ENCODE measurements at regions not wholly inside any gene's neighbourhood (a gene's known extent, or its start where the extent isn't known, plus 50 kb on each side); places are given as distances from the start of the nearest gene placed in this dataset.

- Mint-ChIP-seq H3K27ac (no peak overlapping the region), H3K9me3 (peaks cover 7% of the 10 kb centered on the region), H3K36me3 (no peaks in the 10 kb centered on the region), H3K4me3 (no peak overlapping the region), H3K4me1 (no peaks in the 10 kb centered on the region)
- DNase-seq (ENCODE audit: low spot score in 2 of 2) (no peak), ATAC-seq (no peak)
These were observed 158.8 kb upstream of the ZNF462 start for GRCh38 chr9:106704056-106704615.

GRCh38 chr9:106707291-106707690, 155.7 kb upstream of the ZNF462 start:
- peaks cover 5% of the 10 kb centered on the region for H3K9me3 Mint-ChIP-seq
- no peak for ATAC-seq

GRCh38 chr9:106707738-106708474, 155.1 kb upstream of the ZNF462 start:
- Mint-ChIP-seq H3K9me3 (peaks cover 3% of the 10 kb centered on the region), H3K36me3 (no peaks in the 10 kb centered on the region), H3K27ac (no peak overlapping the region), H3K4me3 (no peak overlapping the region), H3K4me1 (no peaks in the 10 kb centered on the region)
- ATAC-seq (no peak), DNase-seq (ENCODE audit: low spot score in 2 of 2) (no peak)

More at GRCh38 chr9:106707291-106707690, 155.7 kb upstream of the ZNF462 start:
- H3K36me3 Mint-ChIP-seq: no peaks in the 10 kb centered on the region
- H3K4me1 Mint-ChIP-seq: no peaks in the 10 kb centered on the region
- no peak for DNase-seq (ENCODE audit: low spot score in 2 of 2)
- no peak overlapping the region for H3K27ac Mint-ChIP-seq
- no peak overlapping the region for H3K4me3 Mint-ChIP-seq

- no peaks in the 10 kb centered on the region for H3K4me1 Mint-ChIP-seq
- no peak overlapping the region for H3K4me3 Mint-ChIP-seq
- no peak for DNase-seq (ENCODE audit: low spot score in 2 of 2)
- no peaks in the 10 kb centered on the region for H3K36me3 Mint-ChIP-seq
- no peak overlapping the region for H3K27ac Mint-ChIP-seq
- no peak for ATAC-seq
- peaks cover 2% of the 10 kb centered on the region for H3K9me3 Mint-ChIP-seq
These were observed 154.4 kb upstream of the ZNF462 start for GRCh38 chr9:106708475-106709146.

- Mint-ChIP-seq H3K27ac (no peak overlapping the region), H3K36me3 (no peaks in the 10 kb centered on the region), H3K4me3 (no peak overlapping the region), H3K4me1 (no peaks in the 10 kb centered on the region), H3K9me3 (no peaks in the 10 kb centered on the region)
- no peak for DNase-seq (ENCODE audit: low spot score in 2 of 2)
- ATAC-seq: no peak
These were observed 150.7 kb upstream of the ZNF462 start for GRCh38 chr9:106712279-106712678.

GRCh38 chr9:106713206-106713605, 149.8 kb upstream of the ZNF462 start:
- DNase-seq (ENCODE audit: low spot score in 2 of 2) (no peak), ATAC-seq (no peak)
- Mint-ChIP-seq H3K27ac (no peak overlapping the region), H3K36me3 (no peaks in the 10 kb centered on the region), H3K9me3 (no peaks in the 10 kb centered on the region), H3K4me3 (no peak overlapping the region), H3K4me1 (no peaks in the 10 kb centered on the region)

GRCh38 chr9:106716820-106717219, 146.1 kb upstream of the ZNF462 start:
- DNase-seq (ENCODE audit: low spot score in 2 of 2): no peak
- Mint-ChIP-seq H3K27ac (no peak overlapping the region), H3K4me3 (no peak overlapping the region), H3K36me3 (no peaks in the 10 kb centered on the region), H3K9me3 (peaks cover 7% of the 10 kb centered on the region), H3K4me1 (no peaks in the 10 kb centered on the region)
- ATAC-seq: no peak

- H3K9me3 Mint-ChIP-seq: peaks cover 10% of the 10 kb centered on the region
- no peaks in the 10 kb centered on the region for H3K4me1 Mint-ChIP-seq
- H3K27ac Mint-ChIP-seq: no peak overlapping the region
- H3K36me3 Mint-ChIP-seq: no peaks in the 10 kb centered on the region
- ATAC-seq: no peak
- DNase-seq (ENCODE audit: low spot score in 2 of 2): no peak
- no peak overlapping the region for H3K4me3 Mint-ChIP-seq
These were observed 145.3 kb upstream of the ZNF462 start for GRCh38 chr9:106717686-106718085.

GRCh38 chr9:106718936-106719335, 144.0 kb upstream of the ZNF462 start:
- DNase-seq (ENCODE audit: low spot score in 2 of 2): no peak
- Mint-ChIP-seq H3K4me3 (no peak overlapping the region), H3K4me1 (no peaks in the 10 kb centered on the region), H3K36me3 (no peaks in the 10 kb centered on the region), H3K27ac (no peak overlapping the region), H3K9me3 (peaks cover 10% of the 10 kb centered on the region)
- ATAC-seq: no peak

- H3K9me3 Mint-ChIP-seq: peaks cover 15% of the 10 kb centered on the region
- no peak for DNase-seq (ENCODE audit: low spot score in 2 of 2)
- no peak overlapping the region for H3K4me3 Mint-ChIP-seq
- H3K36me3 Mint-ChIP-seq: no peaks in the 10 kb centered on the region
- no peaks in the 10 kb centered on the region for H3K4me1 Mint-ChIP-seq
- ATAC-seq: no peak
- no peak overlapping the region for H3K27ac Mint-ChIP-seq
These were observed 140.8 kb upstream of the ZNF462 start for GRCh38 chr9:106722051-106722753.

GRCh38 chr9:106723926-106724325, 139.0 kb upstream of the ZNF462 start:
- no peaks in the 10 kb centered on the region for H3K4me1 Mint-ChIP-seq
- no peak overlapping the region for H3K27ac Mint-ChIP-seq
- no peaks in the 10 kb centered on the region for H3K36me3 Mint-ChIP-seq
- H3K9me3 Mint-ChIP-seq: peaks cover 15% of the 10 kb centered on the region
- H3K4me3 Mint-ChIP-seq: no peak overlapping the region
- DNase-seq (ENCODE audit: low spot score in 2 of 2) (no peak), ATAC-seq (no peak)

GRCh38 chr9:106724566-106724965, 138.4 kb upstream of the ZNF462 start:
- Mint-ChIP-seq H3K4me3 (no peak overlapping the region), H3K4me1 (no peaks in the 10 kb centered on the region), H3K27ac (no peak overlapping the region), H3K9me3 (peaks cover 15% of the 10 kb centered on the region), H3K36me3 (no peaks in the 10 kb centered on the region)
- DNase-seq (ENCODE audit: low spot score in 2 of 2) (no peak), ATAC-seq (no peak)

GRCh38 chr9:106726070-106726815, 136.7 kb upstream of the ZNF462 start:
- DNase-seq (ENCODE audit: low spot score in 2 of 2): no peak
- H3K27ac Mint-ChIP-seq: no peak overlapping the region
- peaks cover 14% of the 10 kb centered on the region for H3K9me3 Mint-ChIP-seq
- H3K4me1 Mint-ChIP-seq: no peaks in the 10 kb centered on the region
- ATAC-seq: no peak
- no peaks in the 10 kb centered on the region for H3K36me3 Mint-ChIP-seq
- no peak overlapping the region for H3K4me3 Mint-ChIP-seq

GRCh38 chr9:106727969-106728368, 135.0 kb upstream of the ZNF462 start:
- H3K9me3 Mint-ChIP-seq: peaks cover 9% of the 10 kb centered on the region
- no peaks in the 10 kb centered on the region for H3K36me3 Mint-ChIP-seq
- DNase-seq (ENCODE audit: low spot score in 2 of 2) (no peak), ATAC-seq (no peak)
- no peak overlapping the region for H3K27ac Mint-ChIP-seq
- H3K4me1 Mint-ChIP-seq: no peaks in the 10 kb centered on the region
- H3K4me3 Mint-ChIP-seq: no peak overlapping the region

- ATAC-seq: no peak
- H3K9me3 Mint-ChIP-seq: peaks cover 9% of the 10 kb centered on the region
These were observed 134.1 kb upstream of the ZNF462 start for GRCh38 chr9:106728860-106729259.

More at GRCh38 chr9:106728860-106729259, 134.1 kb upstream of the ZNF462 start:
- no peak for DNase-seq (ENCODE audit: low spot score in 2 of 2)
- no peaks in the 10 kb centered on the region for H3K36me3 Mint-ChIP-seq
- H3K27ac Mint-ChIP-seq: no peak overlapping the region
- H3K4me3 Mint-ChIP-seq: no peak overlapping the region
- no peaks in the 10 kb centered on the region for H3K4me1 Mint-ChIP-seq

Data from stimulated activated effector memory CD8-positive, alpha-beta T cell treated with anti-CD3 and anti-CD28 coated beads, Interleukin-12 subunit alpha, Interleukin-12 subunit beta, amount 100 ng/mL, for 72 hours (primary cell).